GM18511 (cell line): ENCODE measurements at regions not wholly inside any gene's neighbourhood (a gene's known extent, or its start where the extent isn't known, plus 50 kb on each side); places are given as distances from the start of the nearest gene placed in this dataset.

Experiments used
- ATAC-seq: cut with Tn5 transposase; IDR thresholded peaks from one replicate; pipeline ENCODE4 v1.9.1; 2021; ENCODE audit warnings: mild to moderate bottlenecking, moderate library complexity; ENCODE audit not compliant: unreplicated experiment

- ATAC-seq: no peak
These were observed 249.3 kb upstream of the ECI2 start for GRCh38 chr6:4384656-4385055.

DNA sequence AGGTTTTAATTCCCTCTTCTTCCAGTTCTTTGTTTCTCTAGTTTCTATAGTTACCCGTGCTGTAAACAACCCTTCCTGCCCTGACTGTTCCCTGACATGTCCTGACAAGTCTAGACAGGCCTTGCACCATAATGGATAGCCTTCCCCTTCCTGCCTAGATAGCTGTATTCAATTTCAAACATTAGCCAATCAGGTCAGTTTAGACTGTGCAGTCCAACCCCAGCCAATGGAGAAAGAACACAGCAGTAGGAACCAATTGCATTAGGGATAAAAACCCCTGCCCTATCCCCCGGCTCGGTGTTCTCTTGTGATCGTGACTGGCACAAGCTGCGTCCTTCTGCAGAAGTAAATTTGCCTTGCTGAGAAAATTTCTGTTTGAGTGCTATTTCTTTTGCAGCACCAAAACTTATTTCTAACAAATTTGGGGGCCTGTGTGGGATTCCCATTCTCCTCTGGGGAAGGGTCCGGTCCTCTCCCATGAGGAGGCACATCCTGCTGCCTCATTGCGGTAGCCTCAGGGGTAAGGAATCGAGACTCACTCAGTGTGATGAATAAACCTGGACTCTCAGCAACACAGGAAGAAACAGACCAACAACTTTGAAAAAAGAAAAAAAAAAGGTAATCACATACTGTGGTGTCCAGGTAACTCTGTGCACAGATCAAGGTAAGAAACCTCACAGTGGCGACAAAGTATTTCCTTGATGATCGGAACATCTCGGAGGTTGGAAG lies 248.7 kb upstream of the ECI2 start:
- ATAC-seq: no peak

- no peak for ATAC-seq
These were observed 247.0 kb upstream of the ECI2 start for GRCh38 chr6:4382362-4382853.

GRCh38 chr6:4381381-4381780 lies 246.0 kb upstream of the ECI2 start:
- no peak for ATAC-seq

- ATAC-seq: no peak
These were observed 245.5 kb upstream of the ECI2 start for GRCh38 chr6:4380881-4381281.

DNA sequence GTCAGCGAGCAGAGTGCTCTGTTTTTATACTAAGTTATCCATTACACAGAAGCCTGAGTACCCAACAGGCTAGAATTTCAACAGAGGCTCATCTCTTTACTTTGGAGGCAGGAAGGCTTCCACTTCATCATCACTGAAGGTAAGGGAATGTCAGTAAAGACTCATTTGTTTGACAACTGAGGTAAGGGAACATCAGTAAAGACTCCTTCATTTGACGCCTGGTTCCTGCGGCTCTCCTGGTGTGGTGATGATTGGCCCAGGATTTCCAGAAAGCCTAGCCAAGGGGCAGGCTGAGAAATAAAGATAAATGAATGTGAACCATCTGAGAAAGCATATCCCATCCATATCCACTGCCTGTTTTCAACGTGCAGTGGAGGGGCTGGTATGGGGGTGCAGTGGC lies 244.6 kb upstream of the ECI2 start:
- no peak for ATAC-seq

DNA sequence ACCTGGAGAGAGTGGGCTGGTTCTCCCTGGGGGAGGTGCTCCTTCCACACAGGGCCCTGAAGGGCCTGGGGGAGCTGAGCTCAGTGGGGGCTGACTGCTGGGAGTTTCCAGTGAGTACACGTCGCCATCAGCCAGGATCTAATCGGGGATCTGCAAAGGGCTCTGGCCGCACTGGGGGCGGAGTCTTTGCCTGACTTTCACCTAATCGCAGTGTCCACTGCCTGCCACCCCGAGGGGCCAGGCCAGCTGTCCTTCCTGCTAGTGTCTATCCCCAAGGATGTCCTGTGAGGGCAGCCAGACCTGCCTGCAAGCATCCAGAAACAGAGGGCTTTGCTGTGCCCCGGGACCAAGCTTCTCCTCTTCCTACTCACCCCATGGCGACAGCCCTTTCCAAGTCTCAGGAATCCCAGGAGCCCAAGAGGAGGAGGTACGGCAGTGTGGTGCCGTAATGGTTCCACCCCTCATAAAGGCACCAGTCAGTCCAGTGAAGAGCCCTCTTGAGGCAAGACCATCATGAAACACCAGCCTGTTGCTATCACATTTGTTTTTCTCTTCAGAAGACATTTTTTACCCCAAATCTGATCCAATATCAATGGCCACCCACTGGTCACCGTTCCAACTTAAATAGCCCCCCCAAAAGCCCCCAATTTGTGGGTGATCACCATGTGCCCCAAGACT lies 243.1 kb upstream of the ECI2 start:
- ATAC-seq: no peak

DNA sequence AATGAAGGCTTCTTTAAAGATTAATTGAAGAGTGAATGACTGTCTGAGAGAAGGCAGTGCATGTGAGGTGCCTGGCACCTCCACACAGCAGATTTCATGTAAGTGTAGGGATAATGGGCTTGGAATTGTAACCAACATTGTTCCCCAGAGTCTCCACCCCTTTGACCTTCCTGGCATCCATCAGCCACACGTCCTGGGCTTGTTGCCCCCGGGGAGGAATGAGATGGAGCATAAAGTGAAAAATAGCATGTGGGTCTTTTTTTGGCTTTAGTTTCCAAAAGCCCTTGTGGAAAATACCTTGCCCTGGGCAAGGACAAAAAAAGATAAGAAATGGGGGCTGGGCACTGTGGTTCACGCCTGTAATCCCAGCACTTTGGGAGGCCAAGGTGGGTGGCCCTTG lies 242.2 kb upstream of the ECI2 start:
- no peak for ATAC-seq

DNA sequence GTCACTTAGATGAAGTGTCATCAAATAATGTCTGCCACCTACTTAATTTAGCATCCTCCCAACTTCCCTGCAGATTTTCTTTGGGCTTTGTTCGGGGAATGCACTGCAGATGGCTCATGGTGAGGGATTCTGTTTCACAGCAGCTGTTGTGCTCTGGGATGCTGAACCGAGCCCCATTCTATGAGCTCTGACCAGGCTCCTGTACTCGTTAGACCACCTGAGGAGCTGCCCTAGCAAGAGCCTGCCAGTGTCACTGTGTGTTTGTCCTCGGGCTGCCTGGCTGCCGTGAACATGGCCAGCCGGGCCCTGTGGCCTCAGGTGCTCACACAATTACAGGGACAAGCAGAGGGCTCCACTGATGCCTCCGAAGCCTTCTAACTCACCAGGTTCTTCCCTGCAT lies 238.8 kb upstream of the ECI2 start:
- ATAC-seq: no peak

DNA sequence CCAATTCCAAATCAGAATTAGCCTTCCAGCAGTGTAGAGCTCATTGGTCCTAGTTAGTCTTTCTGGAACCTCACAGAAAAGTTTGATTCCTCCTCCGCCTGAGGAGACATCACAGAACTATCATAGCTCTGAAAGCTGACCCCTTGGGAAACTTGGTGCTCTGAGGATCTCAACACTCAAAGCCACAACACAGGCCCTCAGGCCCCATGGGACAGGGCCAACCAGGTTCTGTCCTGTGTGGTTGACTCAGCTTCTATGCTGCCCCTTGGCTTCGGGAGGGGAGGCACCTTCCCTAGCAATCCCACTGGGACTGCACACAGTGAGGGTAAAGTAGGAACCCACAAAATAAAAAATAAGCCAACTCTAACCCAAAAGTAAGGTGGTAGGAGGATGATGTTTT lies 237.5 kb upstream of the ECI2 start:
- no peak for ATAC-seq

- no peak for ATAC-seq
These were observed 236.0 kb upstream of the ECI2 start for GRCh38 chr6:4371207-4371921.

- ATAC-seq: no peak
These were observed 234.7 kb upstream of the ECI2 start for GRCh38 chr6:4370066-4370465.

GRCh38 chr6:4369616-4370015 lies 234.2 kb upstream of the ECI2 start:
- ATAC-seq: no peak

- ATAC-seq: no peak
These were observed 233.3 kb upstream of the ECI2 start for GRCh38 chr6:4368649-4369048.

DNA sequence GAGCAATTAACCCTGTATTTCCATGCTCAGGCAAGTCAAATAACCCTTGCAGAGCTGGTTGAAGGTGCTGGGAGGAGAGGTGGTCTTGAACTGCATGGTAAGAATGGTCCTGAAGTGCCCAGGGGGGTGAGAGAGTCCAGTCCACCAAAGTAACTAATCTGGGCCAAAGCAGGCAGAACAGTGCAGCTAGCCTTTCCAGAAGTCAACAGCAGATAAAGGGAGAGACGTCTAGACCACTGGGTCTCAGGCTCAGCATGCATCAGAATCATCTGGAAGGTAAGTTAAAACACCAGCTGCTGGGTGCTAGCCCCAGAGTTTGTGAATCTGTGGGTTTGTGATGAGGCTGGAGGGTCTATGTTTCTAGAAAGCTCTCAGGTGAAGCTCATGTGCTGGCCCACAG lies 232.3 kb upstream of the ECI2 start:
- ATAC-seq: no peak

GRCh38 chr6:4366635-4367395 lies 231.4 kb upstream of the ECI2 start:
- no peak for ATAC-seq

- no peak for ATAC-seq
These were observed 230.3 kb upstream of the ECI2 start for GRCh38 chr6:4365686-4366085.

- ATAC-seq: no peak
These were observed 229.3 kb upstream of the ECI2 start for GRCh38 chr6:4364711-4365110.

GRCh38 chr6:4364172-4364571 lies 228.8 kb upstream of the ECI2 start:
- ATAC-seq: no peak

- ATAC-seq: no peak
These were observed 228.3 kb upstream of the ECI2 start for GRCh38 chr6:4363656-4364055.

- ATAC-seq: no peak
These were observed 227.0 kb upstream of the ECI2 start for GRCh38 chr6:4362326-4362725.
